ENCODE measurements at regions not wholly inside any gene's neighbourhood (a gene's known extent, or its start where the extent isn't known, plus 50 kb on each side); places are given as distances from the start of the nearest gene placed in this dataset.

- Mint-ChIP-seq H3K27me3 (no peaks in the 10 kb centered on the region), H3K4me1 (ENCODE audit: unreplicated experiment) (no peaks in the 10 kb centered on the region), H3K4me3 (no peak overlapping the region), H3K36me3 (no peaks in the 10 kb centered on the region), H3K27ac (no peak overlapping the region), H3K9me3 (no peaks in the 10 kb centered on the region)
- no peak for DNase-seq (ENCODE audit: extremely low spot score, unreplicated experiment)
- TF ChIP-seq, protein P1, sequence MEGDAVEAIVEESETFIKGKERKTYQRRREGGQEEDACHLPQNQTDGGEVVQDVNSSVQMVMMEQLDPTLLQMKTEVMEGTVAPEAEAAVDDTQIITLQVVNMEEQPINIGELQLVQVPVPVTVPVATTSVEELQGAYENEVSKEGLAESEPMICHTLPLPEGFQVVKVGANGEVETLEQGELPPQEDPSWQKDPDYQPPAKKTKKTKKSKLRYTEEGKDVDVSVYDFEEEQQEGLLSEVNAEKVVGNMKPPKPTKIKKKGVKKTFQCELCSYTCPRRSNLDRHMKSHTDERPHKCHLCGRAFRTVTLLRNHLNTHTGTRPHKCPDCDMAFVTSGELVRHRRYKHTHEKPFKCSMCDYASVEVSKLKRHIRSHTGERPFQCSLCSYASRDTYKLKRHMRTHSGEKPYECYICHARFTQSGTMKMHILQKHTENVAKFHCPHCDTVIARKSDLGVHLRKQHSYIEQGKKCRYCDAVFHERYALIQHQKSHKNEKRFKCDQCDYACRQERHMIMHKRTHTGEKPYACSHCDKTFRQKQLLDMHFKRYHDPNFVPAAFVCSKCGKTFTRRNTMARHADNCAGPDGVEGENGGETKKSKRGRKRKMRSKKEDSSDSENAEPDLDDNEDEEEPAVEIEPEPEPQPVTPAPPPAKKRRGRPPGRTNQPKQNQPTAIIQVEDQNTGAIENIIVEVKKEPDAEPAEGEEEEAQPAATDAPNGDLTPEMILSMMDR (conservative IDR thresholded peaks at IDR 0.05), result no peak
These were observed 99.2 kb upstream of the GNAQ start for GRCh38 chr9:78130853-78131252.

- Mint-ChIP-seq H3K36me3 (no peaks in the 10 kb centered on the region), H3K9me3 (peaks cover 3% of the 10 kb centered on the region), H3K4me3 (no peak overlapping the region), H3K4me1 (ENCODE audit: unreplicated experiment) (no peaks in the 10 kb centered on the region), H3K27me3 (peaks cover 5% of the 10 kb centered on the region), H3K27ac (no peak overlapping the region)
- no peak for DNase-seq (ENCODE audit: extremely low spot score, unreplicated experiment)
- TF ChIP-seq, protein P1 (conservative IDR thresholded peaks at IDR 0.05), result no peak
These were observed 98.4 kb upstream of the GNAQ start for GRCh38 chr9:78130004-78130403.

DNA sequence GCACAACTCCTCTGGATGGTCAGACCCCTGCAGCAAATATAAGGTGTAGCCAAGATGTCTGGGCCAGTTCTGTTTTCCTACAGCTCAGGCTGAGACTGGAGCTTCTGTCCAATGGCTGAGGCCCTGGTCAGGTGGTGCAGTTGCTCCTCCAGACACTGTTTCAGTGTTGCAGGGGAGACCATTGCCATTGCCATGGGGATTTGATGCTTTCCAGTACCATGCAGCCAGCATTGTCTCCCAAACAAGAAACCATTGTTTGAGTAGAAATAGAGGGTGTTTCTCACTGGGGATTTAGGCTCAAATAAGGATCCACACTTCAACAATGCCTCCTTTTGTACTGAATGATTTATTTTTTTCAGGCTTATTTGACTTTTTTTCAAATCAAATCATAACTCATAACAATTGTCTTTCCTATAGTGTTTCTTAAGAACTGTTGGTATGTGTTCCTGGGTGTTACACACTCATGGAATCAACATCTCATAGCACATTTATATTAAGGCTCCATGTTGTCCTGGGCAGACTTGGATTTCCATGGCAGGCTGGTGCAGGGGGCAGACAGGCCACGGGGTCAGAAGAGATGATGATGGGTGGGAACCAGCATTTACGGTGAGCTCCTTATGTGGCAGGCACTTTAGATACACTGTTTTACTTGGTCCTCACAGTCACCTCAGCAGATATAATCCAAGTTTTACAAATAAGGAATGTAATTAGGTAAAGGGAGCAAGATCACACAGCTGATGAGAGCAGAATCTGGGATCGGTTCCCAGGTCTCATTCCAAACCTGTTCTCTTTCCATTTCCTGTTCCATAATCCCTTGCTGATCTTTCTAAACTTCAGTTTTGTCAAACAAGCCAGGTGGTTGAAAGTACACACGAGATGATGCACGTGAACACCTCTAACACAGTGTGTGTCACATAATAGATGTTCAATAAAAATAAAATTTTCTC lies 95.9 kb upstream of the GNAQ start:
- Mint-ChIP-seq H3K36me3 (no peaks in the 10 kb centered on the region), H3K27me3 (peaks cover 7% of the 10 kb centered on the region), H3K27ac (no peak overlapping the region), H3K9me3 (peaks cover 4% of the 10 kb centered on the region), H3K4me3 (no peak overlapping the region), H3K4me1 (ENCODE audit: unreplicated experiment) (no peaks in the 10 kb centered on the region)
- no peak for DNase-seq (ENCODE audit: extremely low spot score, unreplicated experiment)
- TF ChIP-seq, protein P1 (conservative IDR thresholded peaks at IDR 0.05), result no peak

- TF ChIP-seq, protein P1 (conservative IDR thresholded peaks at IDR 0.05), result no peak
- H3K27me3 Mint-ChIP-seq, result peaks cover 7% of the 10 kb centered on the region
- H3K27ac Mint-ChIP-seq, result no peak overlapping the region
- H3K4me1 Mint-ChIP-seq (ENCODE audit: unreplicated experiment), result no peaks in the 10 kb centered on the region
- no peak for DNase-seq (ENCODE audit: extremely low spot score, unreplicated experiment)
- no peaks in the 10 kb centered on the region for H3K36me3 Mint-ChIP-seq
- peaks cover 4% of the 10 kb centered on the region for H3K9me3 Mint-ChIP-seq
- no peak overlapping the region for H3K4me3 Mint-ChIP-seq
These were observed 92.2 kb upstream of the GNAQ start for GRCh38 chr9:78123808-78124207.

DNA sequence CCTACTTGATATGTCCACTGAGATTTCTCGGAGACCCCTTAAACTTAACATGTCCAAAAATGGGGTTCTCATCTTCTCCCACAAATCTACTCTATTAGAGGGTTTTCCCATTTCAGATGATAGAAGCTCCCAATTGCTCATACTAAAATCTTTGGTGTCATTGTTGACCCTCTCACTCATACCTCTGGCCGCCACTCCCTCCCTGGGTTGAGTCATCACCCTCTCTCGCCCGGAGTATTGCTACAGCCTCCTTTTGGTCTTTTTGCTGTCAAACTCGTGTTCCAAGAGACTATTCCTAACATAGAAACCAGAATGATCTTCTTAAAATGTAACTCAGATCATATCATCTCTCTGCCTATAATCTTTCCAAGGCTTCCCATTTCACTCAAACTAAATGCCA lies 91.0 kb upstream of the GNAQ start:
- Mint-ChIP-seq H3K4me3 (no peak overlapping the region), H3K27ac (no peak overlapping the region), H3K36me3 (no peaks in the 10 kb centered on the region), H3K9me3 (peaks cover 4% of the 10 kb centered on the region), H3K4me1 (ENCODE audit: unreplicated experiment) (no peaks in the 10 kb centered on the region), H3K27me3 (peaks cover 7% of the 10 kb centered on the region)
- TF ChIP-seq, protein P1 (conservative IDR thresholded peaks at IDR 0.05), result no peak
- no peak for DNase-seq (ENCODE audit: extremely low spot score, unreplicated experiment)
